ENCODE measurements at regions not wholly inside any gene's neighbourhood (a gene's known extent, or its start where the extent isn't known, plus 50 kb on each side); places are given as distances from the start of the nearest gene placed in this dataset.
A peak's percentile ranks its signal among the peaks of the same experiment; 100 is the strongest.

GRCh38 chr11:97460091-97460490 is 1070.3 kb downstream of the JRKL start:
- no peak for TF ChIP-seq JUND (IDR thresholded peaks at IDR 0.05; ENCODE audit: low read depth)
- no peak for DNase-seq (ENCODE audit: low read depth in 1 of 2, low spot score in 1 of 2)
- in situ Hi-C loops (cut with HindIII; ENCODE audit: low pct_unique_long_range_greater_than_20kb, low sequenced_read_pairs), result no loop called here

- in situ Hi-C loops (cut with HindIII; ENCODE audit: low pct_unique_long_range_greater_than_20kb, low sequenced_read_pairs), result no loop called here
Observed at GRCh38 chr11:97461044-97461880, 1071.4 kb downstream of the JRKL start.

GRCh38 chr11:97461934-97462333 is 1072.1 kb downstream of the JRKL start:
- no peak for TF ChIP-seq JUND (IDR thresholded peaks at IDR 0.05; ENCODE audit: low read depth)
- in situ Hi-C loops (cut with HindIII; ENCODE audit: low pct_unique_long_range_greater_than_20kb, low sequenced_read_pairs), result no loop called here
- peak in 1 of 2 experiments; percentile 59 for DNase-seq (ENCODE audit: low read depth in 1 of 2, low spot score in 1 of 2)

More at GRCh38 chr11:97461044-97461880, 1071.4 kb downstream of the JRKL start:
- no peak for DNase-seq (ENCODE audit: low read depth in 1 of 2, low spot score in 1 of 2)
- no peak for TF ChIP-seq JUND (IDR thresholded peaks at IDR 0.05; ENCODE audit: low read depth)

DNA sequence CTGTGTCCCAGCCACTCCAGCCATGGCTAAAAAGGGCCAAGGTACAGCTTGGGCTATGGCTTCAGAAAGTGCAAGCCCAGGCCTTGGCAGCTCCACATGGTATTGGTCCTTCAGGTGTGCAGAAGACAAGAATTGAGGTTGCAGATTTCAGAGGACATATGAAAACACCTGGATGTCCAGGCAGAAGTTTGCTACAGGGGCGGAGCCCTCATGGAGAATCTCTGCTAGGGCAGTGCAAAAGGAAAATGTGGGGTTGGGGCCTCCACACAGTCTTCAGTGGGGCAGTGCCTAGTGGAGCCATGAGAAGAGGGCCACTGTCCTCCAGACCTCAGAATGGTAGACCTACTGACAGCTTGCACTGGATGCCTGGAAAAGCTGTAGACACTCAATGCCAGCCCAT is 1074.1 kb downstream of the JRKL start:
- no peak for DNase-seq (ENCODE audit: low read depth in 1 of 2, low spot score in 1 of 2)
- in situ Hi-C loops (cut with HindIII; ENCODE audit: low pct_unique_long_range_greater_than_20kb, low sequenced_read_pairs), result no loop called here
- no peak for TF ChIP-seq JUND (IDR thresholded peaks at IDR 0.05; ENCODE audit: low read depth)

DNA sequence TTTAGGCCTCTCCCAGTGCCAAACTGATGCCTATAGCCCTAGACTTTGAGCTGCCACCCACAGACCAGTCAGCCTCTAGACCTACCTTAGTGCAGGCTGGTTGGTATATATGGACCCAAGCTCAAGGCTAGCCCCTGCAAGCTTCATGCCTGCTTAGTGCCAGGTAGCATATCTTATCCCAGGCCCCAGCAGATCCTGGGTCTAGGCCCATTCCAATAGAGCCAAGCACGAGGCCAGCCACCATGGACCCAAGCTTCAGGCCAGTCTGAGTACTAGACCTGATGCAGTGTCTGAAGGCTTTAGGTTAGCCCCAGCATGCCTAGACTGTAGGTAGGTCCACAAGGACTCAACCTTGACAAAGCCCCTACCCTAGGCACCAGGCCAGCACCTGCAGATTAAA is 1081.7 kb downstream of the JRKL start:
- in situ Hi-C loops (cut with HindIII; ENCODE audit: low pct_unique_long_range_greater_than_20kb, low sequenced_read_pairs), result no loop called here
- DNase-seq (ENCODE audit: low read depth in 1 of 2, low spot score in 1 of 2), result no peak
- TF ChIP-seq JUND (IDR thresholded peaks at IDR 0.05; ENCODE audit: low read depth), result no peak

DNA sequence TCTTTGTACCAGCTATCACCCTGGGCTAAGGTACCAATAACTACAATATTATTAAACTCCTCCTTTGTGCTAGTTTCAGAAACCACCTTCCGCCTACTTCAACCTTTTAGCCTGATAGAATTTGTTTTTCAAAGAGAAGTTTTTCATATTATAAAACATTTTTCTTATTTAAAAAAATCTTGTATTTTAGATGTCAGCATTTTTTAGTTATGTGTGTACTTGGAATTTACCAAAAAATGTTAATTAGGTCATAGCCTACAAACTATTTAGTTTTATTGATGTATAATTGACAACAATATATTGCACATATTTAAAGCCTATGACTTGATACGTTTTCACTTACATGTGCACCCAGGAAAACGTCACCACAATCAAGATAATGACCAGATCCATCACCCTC is 1097.6 kb downstream of the JRKL start:
- TF ChIP-seq JUND (IDR thresholded peaks at IDR 0.05; ENCODE audit: low read depth), result no peak
- no peak for DNase-seq (ENCODE audit: low read depth in 1 of 2, low spot score in 1 of 2)
- in situ Hi-C loops (cut with HindIII; ENCODE audit: low pct_unique_long_range_greater_than_20kb, low sequenced_read_pairs), result no loop called here

DNA sequence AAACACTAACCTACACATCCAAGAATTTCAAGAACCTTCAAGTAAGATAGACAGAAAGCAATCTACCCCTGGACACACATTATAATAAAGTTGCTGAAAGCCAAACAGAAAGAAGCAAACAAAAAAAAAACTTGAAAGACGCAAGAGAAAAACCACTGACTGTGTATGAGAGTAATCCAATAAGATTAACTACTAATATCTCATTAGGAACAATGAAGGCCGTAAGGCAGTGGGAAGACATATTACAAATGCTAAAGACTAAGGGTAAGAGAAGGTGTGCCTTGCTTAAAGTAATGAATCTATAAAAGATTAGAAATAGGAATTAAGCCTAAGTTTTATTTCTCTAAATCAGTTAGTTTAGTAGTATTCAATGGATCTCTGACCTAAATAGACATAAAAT is 1109.1 kb downstream of the JRKL start:
- no peak for DNase-seq (ENCODE audit: low read depth in 1 of 2, low spot score in 1 of 2)

GRCh38 chr11:97502201-97502600 is 1112.4 kb downstream of the JRKL start:
- no peak for DNase-seq (ENCODE audit: low read depth in 1 of 2, low spot score in 1 of 2)
- TF ChIP-seq JUND (IDR thresholded peaks at IDR 0.05; ENCODE audit: low read depth), result no peak
- in situ Hi-C loops (cut with HindIII; ENCODE audit: low pct_unique_long_range_greater_than_20kb, low sequenced_read_pairs), result no loop called here

More for the DNA sequence above, 1109.1 kb downstream of the JRKL start:
- no peak for TF ChIP-seq JUND (IDR thresholded peaks at IDR 0.05; ENCODE audit: low read depth)
- in situ Hi-C loops (cut with HindIII; ENCODE audit: low pct_unique_long_range_greater_than_20kb, low sequenced_read_pairs), result no loop called here

- TF ChIP-seq JUND (IDR thresholded peaks at IDR 0.05; ENCODE audit: low read depth), result no peak
- no peak for DNase-seq (ENCODE audit: low read depth in 1 of 2, low spot score in 1 of 2)
- in situ Hi-C loops (cut with HindIII; ENCODE audit: low pct_unique_long_range_greater_than_20kb, low sequenced_read_pairs), result no loop called here
Observed at GRCh38 chr11:97506076-97506759, 1116.4 kb downstream of the JRKL start.

GRCh38 chr11:97514446-97514845 is 1124.6 kb downstream of the JRKL start:
- TF ChIP-seq JUND (IDR thresholded peaks at IDR 0.05; ENCODE audit: low read depth), result no peak
- DNase-seq (ENCODE audit: low read depth in 1 of 2, low spot score in 1 of 2), result no peak
- in situ Hi-C loops (cut with HindIII; ENCODE audit: low pct_unique_long_range_greater_than_20kb, low sequenced_read_pairs), result no loop called here

DNA sequence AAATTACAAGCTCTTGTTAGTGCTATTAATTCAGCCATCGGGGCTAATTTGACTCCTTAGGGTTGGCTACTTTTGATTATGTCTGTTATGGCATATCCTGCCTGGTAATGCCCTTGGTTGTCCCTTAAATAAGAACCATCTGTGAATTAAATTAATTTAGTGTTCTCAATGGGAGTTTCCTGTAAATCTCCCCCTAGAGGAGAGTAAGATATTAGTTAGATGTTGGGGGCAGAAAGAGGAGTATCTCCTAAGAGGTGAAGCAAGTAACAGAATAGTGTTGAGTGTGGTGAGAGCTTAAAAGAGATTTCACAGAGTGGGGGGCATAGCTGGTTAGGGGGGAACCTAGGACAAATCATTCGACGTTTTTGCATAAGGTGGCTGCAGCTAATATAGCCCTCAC is 1126.9 kb downstream of the JRKL start:
- TF ChIP-seq JUND (IDR thresholded peaks at IDR 0.05; ENCODE audit: low read depth), result no peak
- DNase-seq (ENCODE audit: low read depth in 1 of 2, low spot score in 1 of 2), result no peak
- in situ Hi-C loops (cut with HindIII; ENCODE audit: low pct_unique_long_range_greater_than_20kb, low sequenced_read_pairs), result no loop called here

DNA sequence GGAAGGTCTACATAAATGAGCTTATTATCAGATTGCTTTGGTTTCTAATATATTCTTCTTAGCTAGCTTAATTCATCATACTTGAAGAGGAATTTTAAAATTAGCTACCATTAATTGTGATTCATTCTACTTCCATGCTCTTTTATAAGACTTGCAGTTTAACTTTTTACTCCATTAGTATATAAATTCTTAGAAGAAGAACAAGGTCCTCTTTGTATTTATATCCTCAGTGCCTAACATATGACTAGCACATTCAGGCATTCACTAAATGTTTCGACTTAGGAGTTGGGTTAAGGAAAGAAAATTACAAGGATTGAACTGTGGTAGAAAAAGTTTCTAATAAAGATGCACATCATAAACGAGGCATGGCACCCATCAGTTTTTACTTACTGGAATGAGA is 1135.5 kb downstream of the JRKL start:
- no peak for TF ChIP-seq JUND (IDR thresholded peaks at IDR 0.05; ENCODE audit: low read depth)
- no peak for DNase-seq (ENCODE audit: low read depth in 1 of 2, low spot score in 1 of 2)
- in situ Hi-C loops (cut with HindIII; ENCODE audit: low pct_unique_long_range_greater_than_20kb, low sequenced_read_pairs), result no loop called here

- DNase-seq (ENCODE audit: low read depth in 1 of 2, low spot score in 1 of 2), result peak in 1 of 2 experiments; percentile 51
- in situ Hi-C loops (cut with HindIII; ENCODE audit: low pct_unique_long_range_greater_than_20kb, low sequenced_read_pairs), result no loop called here
- TF ChIP-seq JUND (IDR thresholded peaks at IDR 0.05; ENCODE audit: low read depth), result no peak
Observed at GRCh38 chr11:97537407-97538150, 1147.8 kb downstream of the JRKL start.

Measured in T47D (cell line).